Renal cortical epithelial cell (primary cell): ENCODE measurements at regions not wholly inside any gene's neighbourhood (a gene's known extent, or its start where the extent isn't known, plus 50 kb on each side); places are given as distances from the start of the nearest gene placed in this dataset.
"Not testable (repeated sequence)": the region's sequence is repeated elsewhere in the genome, so short reads cannot be mapped to it uniquely, and the experiment has no call there.

Source experiments
- DNase-seq: peaks from one replicate; pipeline ENCODE4 v3.0.0-alpha.2; 2011; ENCODE audit warnings: low read depth

GRCh38 chr3:177394231-177395024, 197.1 kb upstream of the TBL1XR1 start:
- not testable (repeated sequence) for DNase-seq

- DNase-seq: no peak
These were observed 199.5 kb upstream of the TBL1XR1 start for GRCh38 chr3:177396733-177397132.

GRCh38 chr3:177401375-177401774, 204.1 kb upstream of the TBL1XR1 start:
- no peak for DNase-seq

GRCh38 chr3:177402533-177402932, 205.3 kb upstream of the TBL1XR1 start:
- DNase-seq: no peak

GRCh38 chr3:177405191-177405672, 207.9 kb upstream of the TBL1XR1 start:
- DNase-seq: no peak

- DNase-seq: no peak
These were observed 213.4 kb upstream of the TBL1XR1 start for GRCh38 chr3:177410730-177411129.

- no peak for DNase-seq
These were observed 213.9 kb upstream of the TBL1XR1 start for GRCh38 chr3:177411201-177411600.

GRCh38 chr3:177412677-177413170, 215.4 kb upstream of the TBL1XR1 start:
- not testable (repeated sequence) for DNase-seq

GRCh38 chr3:177414093-177414492, 216.8 kb upstream of the TBL1XR1 start:
- DNase-seq: no peak

GRCh38 chr3:177418787-177419186, 221.5 kb upstream of the TBL1XR1 start:
- DNase-seq: no peak

- no peak for DNase-seq
These were observed 222.8 kb upstream of the TBL1XR1 start for GRCh38 chr3:177419904-177420601.

GRCh38 chr3:177420651-177421480, 223.6 kb upstream of the TBL1XR1 start:
- peak; percentile 38 for DNase-seq

GRCh38 chr3:177421481-177421785, 224.2 kb upstream of the TBL1XR1 start:
- DNase-seq: no peak

GRCh38 chr3:177424521-177424920, 227.2 kb upstream of the TBL1XR1 start:
- DNase-seq: no peak

- DNase-seq: no peak
These were observed 227.8 kb upstream of the TBL1XR1 start for GRCh38 chr3:177425042-177425441.

- DNase-seq: no peak
These were observed 229.0 kb upstream of the TBL1XR1 start for GRCh38 chr3:177426106-177426877.

GRCh38 chr3:177426878-177427495, 229.7 kb upstream of the TBL1XR1 start:
- no peak for DNase-seq

- DNase-seq: peak; percentile 80
These were observed 230.3 kb upstream of the TBL1XR1 start for GRCh38 chr3:177427540-177427939.

- DNase-seq: no peak
These were observed 231.8 kb upstream of the TBL1XR1 start for GRCh38 chr3:177429079-177429478.

GRCh38 chr3:177429771-177430170, 232.5 kb upstream of the TBL1XR1 start:
- DNase-seq: no peak

GRCh38 chr3:177430653-177431052, 233.4 kb upstream of the TBL1XR1 start:
- no peak for DNase-seq
